HS-5 (cell line): ENCODE measurements at regions not wholly inside any gene's neighbourhood (a gene's known extent, or its start where the extent isn't known, plus 50 kb on each side); places are given as distances from the start of the nearest gene placed in this dataset.

ENCODE experiments used
- DNase-seq: peaks from one replicate; pipeline ENCODE4 v3.0.0-alpha.2; 2012; ENCODE audit warnings: low read depth

DNA sequence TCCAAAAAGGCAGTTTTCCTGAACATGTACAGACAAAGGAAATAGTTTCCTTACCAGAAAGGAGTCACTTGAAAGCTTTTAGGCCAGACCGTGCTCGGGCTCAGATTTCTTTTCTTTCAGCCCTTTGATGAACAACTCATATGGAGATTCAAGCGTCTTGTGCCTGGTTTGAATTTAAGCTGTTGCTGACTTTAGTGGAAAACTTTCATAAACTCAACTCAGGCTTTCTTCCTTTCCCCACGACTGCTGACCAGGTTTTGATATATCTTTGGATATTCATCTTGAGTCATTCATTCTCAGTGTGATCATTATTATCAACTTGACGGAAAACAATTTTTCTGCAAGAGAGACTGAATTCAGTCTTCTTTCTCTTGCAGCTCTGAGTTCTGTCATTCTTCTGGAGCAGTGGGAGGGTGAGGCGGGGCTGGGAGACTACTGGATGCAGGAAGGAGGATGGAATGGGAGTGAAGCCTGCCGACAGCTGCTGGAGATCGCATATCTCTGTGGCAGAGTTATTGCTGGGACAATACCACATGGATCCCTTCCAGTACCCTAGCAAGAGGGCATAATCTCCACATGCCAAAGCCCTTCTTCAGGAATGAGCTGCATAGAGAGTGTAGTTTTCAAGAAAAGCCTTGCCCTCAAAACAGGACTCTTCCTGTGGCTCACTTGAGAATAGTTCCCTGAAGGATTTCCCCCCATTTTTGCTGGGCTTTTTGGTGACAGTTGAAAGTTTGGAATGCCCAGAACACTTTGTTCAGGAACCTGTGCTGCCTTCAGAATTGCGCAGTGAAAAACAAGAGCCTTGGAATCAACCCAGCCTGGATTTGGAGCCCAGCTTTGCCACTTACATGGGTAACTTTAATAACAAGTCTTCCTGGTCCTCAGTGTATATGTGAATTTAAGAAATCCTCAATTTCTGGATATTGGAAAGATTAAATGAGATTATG lies 364.4 kb downstream of the ZNF521 start:
- DNase-seq = no peak

DNA sequence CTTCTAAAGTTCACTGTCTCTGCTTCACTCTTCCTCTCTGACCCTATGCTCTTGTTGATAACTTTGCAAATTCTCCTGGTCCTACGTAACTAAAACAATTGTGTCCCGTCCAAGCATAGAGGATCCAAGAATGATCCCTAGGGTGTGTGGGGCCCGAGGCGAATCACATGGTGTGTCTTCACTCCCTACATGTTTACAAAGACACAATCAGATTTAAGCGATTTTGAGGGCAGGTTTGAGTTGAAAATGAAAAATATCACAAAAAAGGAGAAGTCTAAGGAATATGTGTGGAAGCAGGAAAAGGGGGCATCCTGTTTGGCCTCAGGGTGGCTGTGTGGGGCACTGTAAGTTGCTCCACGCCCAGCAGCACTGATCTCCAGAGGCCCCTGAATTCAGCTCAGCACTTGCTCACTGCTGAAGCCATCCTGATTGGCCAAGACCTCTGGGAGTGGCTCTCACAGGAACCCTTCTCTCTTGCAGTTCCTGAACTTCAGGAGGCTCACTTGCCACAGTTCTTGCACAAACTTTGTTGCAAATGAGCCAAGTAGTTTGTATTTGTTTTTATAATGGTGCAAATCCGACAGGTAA lies 363.6 kb downstream of the ZNF521 start:
- DNase-seq = no peak

DNA sequence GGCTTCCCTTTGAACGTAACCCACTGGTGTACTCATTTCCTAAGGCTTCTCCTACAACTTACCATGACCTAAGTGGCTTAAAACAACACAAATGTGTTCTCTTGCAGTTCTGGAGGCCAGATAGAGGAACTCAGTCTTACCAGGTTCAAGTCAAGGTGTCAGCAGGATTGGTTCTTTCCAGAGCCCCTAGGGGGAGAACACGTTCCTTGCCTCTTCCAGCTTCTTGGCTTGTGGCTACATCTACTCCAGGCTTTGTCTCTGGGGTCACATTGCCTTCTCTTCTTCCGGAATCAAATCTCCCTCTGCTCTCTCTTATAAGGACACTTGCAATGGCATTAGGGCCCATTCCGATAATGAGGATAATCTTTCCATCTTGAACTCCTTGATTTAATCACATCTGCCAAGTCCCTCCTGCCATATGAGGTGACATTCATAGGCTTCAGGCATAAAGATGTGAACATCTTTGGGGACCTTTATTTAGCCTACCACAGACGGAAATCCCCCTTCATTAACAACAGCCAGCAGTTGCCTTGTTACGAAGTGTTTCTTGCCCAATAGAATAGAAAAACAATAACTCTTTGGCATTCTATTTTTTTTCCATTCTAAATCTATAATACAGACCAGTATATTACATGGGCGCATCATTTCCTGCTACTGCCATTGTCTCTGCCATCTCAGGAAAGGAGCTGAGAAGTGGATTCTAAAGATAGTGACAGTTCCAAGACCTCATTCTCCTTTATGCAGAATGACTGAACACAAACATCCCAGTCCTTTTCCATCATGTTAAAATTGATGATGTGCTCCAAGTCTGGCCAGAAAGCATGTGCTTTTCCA lies 362.0 kb downstream of the ZNF521 start:
- no peak for DNase-seq

GRCh38 chr18:24990671-24991134 lies 361.3 kb downstream of the ZNF521 start:
- DNase-seq = no peak

DNA sequence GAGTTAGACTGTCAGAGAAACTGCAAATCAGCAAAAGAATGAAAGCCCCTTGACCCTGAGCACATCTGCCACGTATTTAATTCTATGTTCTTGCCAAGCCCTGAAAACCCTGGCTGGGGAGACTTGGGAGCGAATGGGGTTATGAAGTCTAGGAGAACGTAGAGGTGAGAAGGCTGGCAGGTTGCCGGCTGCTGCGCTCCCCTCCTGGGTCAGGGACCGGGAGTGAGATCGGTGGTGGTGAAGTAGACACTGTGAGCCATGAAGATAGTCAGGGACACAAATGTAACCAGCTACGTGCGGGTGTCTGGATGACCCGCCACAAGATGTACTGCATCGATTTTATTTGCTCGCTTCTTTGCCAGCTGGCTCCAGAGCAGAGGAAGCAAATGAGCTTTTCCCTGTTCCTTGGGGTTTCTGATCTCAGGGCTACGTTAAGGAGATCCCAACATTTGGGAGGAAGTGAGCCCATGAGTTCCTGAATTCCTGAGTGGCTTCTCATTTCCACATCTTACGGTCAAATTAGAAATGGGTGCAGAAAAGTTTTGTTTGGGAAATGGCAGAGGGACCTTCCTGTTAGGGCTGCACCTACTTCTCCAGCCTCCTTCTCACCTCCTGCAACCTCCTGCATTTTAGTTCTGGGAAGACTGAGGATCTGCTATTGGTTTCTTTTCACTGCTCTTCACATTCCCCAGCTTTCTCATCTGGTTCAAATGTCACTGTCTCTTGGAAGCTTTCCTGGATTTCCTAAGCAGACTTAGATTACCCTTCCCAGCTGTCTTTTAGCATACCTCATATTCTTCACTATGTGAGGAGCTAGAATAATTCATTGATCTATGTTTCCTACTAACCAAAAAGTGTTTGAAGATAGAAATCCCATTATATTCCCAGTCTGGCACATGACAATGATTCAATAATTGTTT lies 360.6 kb downstream of the ZNF521 start:
- DNase-seq = no peak

GRCh38 chr18:24992491-24992890 lies 359.5 kb downstream of the ZNF521 start:
- no peak for DNase-seq

GRCh38 chr18:24993628-24994027 lies 358.3 kb downstream of the ZNF521 start:
- no peak for DNase-seq

GRCh38 chr18:24995056-24995455 lies 356.9 kb downstream of the ZNF521 start:
- DNase-seq = peak; percentile 68

- DNase-seq = no peak
Measured at GRCh38 chr18:24995755-24996154, 356.2 kb downstream of the ZNF521 start.

DNA sequence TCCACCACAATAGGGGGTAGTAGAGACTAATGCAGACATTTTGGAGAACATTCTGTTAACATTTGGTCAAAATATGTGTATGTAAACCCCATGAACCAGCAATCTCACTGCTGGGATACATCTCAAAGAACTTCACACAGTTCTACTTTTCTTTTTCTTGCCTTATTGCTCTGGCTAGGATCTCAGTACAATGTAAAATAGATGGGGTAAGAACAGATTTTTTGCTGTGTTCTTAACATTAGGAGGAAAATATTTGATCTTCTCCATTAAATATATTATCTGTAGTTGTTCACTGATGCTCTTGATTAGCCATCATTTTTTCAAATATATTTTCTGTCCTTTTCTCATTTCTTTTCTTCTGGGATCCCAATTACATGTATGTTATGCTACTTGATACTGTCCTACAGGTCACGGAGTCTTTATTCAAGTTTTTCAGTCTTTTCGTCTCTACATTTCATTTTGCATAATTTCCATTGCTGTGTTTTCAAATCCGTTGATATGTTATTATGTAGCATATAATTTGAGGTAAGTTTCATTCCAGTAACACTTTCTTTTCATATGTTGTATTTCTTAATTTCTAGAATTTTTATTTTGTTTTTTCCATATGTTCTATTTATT lies 352.2 kb downstream of the ZNF521 start:
- DNase-seq = no peak

- DNase-seq = no peak
Measured at GRCh38 chr18:25001803-25002202, 350.2 kb downstream of the ZNF521 start.

- DNase-seq = peak; percentile 84
Measured at GRCh38 chr18:25005541-25006403, 346.2 kb downstream of the ZNF521 start.

DNA sequence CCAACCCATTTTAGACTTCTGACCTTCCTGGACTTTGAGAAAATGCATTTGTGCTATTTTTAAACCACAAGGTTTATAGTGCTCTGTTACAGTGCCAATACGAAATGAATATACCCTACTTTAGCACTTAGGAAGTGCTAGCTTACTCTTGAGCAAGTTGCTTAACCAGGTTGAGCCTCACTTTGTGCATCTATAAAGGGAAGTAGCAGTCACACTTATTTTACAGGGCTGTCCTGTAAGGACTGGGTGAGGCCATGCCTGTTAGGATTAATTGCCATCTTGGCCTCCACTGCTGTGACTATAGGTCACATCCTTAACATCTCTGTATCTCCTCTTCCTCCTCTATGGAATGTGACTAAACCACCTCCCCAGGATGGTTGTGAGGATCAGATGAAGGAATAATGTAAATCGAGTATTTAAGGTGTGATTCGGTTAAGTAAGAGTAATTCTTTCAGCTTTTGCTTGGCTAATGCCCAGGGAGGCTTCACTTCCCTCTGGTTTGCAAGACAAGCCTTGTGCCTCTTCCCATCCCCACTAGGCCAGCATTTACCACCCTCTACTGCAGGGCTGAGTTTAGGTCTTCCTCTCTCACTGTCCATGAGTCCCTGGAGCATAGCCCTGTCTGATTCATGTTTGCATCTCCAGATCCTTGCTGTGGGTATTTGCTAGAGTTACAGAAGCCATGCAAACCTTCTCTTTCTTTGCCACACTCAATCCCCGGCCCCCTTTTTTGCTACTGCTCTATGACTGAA lies 341.2 kb downstream of the ZNF521 start:
- DNase-seq = no peak
